ENCODE measurements at regions not wholly inside any gene's neighbourhood (a gene's known extent, or its start where the extent isn't known, plus 50 kb on each side); places are given as distances from the start of the nearest gene placed in this dataset.
"Not testable (repeated sequence)": the region's sequence is repeated elsewhere in the genome, so short reads cannot be mapped to it uniquely, and the experiment has no call there.

- no peak for DNase-seq
These were observed 63.8 kb upstream of the ARHGAP29 start for GRCh38 chr1:94301186-94301585.

DNA sequence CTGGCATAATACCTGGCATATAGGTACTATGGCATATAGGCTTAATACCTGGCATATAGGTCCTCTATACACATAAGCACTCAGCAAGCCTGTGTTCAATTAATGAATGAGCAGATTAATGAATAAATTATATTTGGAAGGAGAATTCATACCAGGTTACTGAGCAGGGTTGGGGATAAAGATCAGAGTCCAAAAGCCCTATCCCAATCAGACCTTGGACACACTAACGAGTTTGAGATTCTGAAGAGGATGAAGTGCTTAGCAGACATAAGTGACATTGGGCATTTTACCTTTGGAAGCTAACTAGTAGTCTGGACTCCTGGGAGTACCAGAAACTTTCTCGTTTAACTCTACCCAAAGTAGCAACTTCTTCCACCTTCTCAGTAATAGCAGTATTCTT is 63.3 kb upstream of the ARHGAP29 start:
- DNase-seq = no peak

DNA sequence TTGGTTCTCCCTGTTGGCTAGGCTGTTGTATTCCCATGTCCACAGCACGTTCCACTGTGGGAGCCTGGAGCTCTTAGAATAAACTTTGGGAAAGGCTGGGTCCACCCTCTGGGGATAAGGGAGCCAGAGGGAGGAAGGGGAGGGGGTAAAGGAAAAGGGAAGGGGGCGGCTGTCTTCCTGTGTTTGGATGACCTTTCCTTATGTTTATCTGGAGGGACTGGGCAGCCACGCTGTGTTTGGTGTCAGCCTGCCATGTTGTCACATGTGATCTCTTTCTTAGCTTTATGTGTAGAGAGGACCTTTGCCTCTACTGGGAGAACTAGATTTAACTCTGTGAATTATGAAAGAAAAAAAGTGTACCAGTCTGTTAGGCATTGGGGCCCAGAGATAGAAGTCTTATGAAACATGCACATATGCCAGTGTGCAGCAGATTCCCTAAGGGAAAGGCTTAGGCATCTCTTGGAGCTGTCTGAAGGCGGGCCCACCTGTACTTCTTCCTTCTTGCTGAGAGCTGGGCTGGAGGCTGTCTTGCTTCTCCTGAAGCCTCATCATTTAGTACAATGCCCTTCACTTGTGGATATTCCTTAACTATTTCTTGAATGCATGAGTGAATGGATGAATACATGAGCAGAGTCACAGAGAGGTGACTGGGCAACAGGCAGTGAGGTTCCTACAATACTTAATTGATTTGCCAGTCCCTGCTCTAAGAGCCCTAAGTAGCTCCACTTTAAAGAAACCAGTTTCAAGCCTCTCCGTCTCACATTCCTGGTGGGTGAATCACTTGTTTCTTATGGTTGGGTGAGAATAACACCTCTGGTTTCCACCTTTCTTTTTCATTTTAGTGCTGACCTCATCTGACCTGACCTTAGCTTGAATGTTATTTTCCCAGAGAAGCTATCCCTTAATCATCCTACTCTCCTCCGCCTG is 62.5 kb upstream of the ARHGAP29 start:
- no peak for DNase-seq

DNA sequence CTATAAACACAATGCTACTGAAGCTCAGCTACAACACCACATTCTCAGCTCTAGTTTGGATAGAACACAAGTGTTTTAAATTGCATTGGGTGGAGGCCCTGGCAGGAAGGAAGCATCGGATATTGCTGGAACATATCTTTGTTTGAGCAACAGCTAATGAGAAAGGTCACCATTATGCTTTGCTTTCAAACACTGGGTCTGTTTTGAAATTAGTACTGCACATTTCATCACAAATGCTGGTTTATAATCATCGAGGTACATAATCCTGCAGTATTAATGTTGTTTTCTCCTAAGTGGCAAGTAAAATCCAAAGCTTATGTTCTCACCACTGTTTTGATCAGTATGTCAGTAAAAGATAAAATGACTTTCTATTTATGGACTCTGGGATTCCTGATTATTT is 61.5 kb upstream of the ARHGAP29 start:
- no peak for DNase-seq

DNA sequence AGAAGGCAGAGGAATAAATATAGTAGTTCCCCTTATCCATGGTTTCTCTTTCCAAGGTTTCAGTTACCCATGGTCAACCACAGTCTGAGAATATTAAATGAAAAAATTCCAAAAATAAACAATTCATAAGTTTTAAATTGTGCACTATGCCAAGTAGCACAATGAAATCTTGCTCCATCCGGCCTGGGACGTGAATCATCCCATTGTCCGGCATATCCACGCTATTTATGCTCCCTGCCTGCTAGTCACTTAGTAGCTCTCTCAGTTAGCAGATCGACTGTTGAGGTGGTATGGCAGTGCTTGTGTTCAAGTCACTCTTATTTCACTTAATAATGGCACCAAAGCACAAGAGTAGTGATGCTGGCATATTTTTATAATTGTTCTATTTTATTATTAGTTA is 58.6 kb upstream of the ARHGAP29 start:
- no peak for DNase-seq

DNA sequence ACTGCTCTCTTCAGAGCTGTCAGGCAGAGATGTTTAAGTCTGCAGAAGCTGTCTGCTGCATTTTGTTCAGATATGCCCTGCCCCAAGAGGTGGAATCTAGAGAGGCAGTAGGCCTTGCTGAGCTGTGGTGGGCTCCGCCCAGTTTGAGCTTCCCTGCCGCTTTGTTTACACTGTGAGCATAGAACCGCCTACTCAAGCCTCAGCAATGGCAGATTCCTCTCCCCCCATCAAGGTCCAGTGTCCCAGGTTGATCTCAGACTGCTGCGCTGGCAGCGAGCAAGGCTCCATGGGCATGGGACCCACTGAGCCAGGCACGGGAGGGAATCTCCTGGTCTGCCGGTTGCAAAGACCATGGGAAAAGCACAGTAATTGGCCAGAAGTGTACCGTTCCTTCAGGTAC is 55.6 kb upstream of the ARHGAP29 start:
- not testable (repeated sequence) for DNase-seq

- not testable (repeated sequence) for DNase-seq
These were observed 51.9 kb upstream of the ARHGAP29 start for GRCh38 chr1:94289244-94289643.

Measured in stimulated activated CD4-positive, alpha-beta T cell treated with anti-CD3 and anti-CD28 coated beads, Interleukin-4, amount 100 ng/mL, for 24 hours (primary cell).